HG03571 (cell line): ENCODE measurements at regions not wholly inside any gene's neighbourhood (a gene's known extent, or its start where the extent isn't known, plus 50 kb on each side); places are given as distances from the start of the nearest gene placed in this dataset.

Source experiments
- ATAC-seq: cut with Tn5 transposase; IDR thresholded peaks from one replicate; pipeline ENCODE4 v1.9.1; 2021; ENCODE audit not compliant: unreplicated experiment

GRCh38 chr14:44720707-44721106 lies 213.6 kb upstream of the FSCB start:
- ATAC-seq: no peak

GRCh38 chr14:44712024-44712815 lies 205.1 kb upstream of the FSCB start:
- no peak for ATAC-seq

- no peak for ATAC-seq
Observed at GRCh38 chr14:44701563-44702263, 194.6 kb upstream of the FSCB start.

DNA sequence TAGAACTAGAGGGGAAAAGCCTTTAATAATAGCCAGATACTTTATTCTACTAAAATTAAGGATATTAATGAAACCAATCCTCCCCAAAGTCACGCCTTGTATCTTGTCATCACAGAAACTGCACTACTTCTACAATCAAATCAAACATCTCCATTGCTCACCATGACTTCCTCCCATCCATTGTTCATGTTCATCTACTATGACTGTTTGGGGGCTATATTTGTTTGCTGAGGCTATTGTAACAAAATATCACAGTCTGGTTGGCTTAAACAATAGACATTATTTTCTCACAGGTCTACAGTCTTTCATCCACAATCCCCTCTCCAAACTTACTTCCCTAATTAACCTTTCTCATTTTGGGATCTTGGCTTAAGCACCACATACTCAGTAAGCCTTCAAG lies 193.6 kb upstream of the FSCB start:
- ATAC-seq: no peak

GRCh38 chr14:44700184-44700583 lies 193.1 kb upstream of the FSCB start:
- ATAC-seq: no peak

- ATAC-seq: no peak
Observed at GRCh38 chr14:44699391-44699790, 192.3 kb upstream of the FSCB start.

GRCh38 chr14:44669496-44669895 lies 162.4 kb upstream of the FSCB start:
- ATAC-seq: no peak

DNA sequence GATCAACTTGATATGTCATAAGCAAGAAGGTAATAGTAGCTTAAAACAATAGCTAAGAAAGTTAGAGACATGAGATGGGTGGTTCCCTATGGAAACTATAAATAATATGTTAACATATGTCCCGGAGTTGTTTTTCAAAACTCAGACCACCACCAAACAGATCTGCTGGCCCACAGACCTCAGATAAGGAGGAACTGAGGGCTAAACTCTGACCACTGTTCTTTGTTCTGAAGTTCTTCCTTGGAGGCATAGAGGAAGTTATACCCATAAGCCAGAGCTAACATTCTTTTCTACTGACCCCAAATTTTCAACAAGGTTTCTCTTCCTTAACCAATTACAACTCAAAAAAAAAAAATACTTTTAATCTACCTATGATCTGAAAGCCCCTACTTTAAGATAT lies 156.1 kb upstream of the FSCB start:
- ATAC-seq: no peak

- no peak for ATAC-seq
Observed at GRCh38 chr14:44662250-44662891, 155.3 kb upstream of the FSCB start.

GRCh38 chr14:44658389-44658696 lies 151.3 kb upstream of the FSCB start:
- no peak for ATAC-seq

- ATAC-seq: no peak
Observed at GRCh38 chr14:44657696-44658388, 150.8 kb upstream of the FSCB start.

- no peak for ATAC-seq
Observed at GRCh38 chr14:44657203-44657602, 150.1 kb upstream of the FSCB start.

DNA sequence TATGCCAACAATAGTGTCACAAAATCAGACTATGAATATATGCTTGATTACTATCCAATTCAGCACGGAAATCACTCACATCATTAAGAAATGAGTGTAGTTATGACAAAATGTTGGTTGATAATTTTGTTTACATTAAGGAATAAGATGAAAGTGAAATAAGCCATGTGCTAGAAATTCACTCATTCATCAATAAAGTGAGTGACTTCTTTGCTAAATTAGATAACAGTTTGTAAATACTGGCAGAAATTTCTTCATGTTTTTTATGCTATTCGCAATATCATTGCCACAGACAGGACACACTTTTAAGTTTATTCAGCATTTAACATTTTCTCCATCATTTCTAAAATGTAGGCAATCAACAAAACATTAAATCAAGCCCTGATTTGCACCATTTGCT lies 147.5 kb upstream of the FSCB start:
- no peak for ATAC-seq

DNA sequence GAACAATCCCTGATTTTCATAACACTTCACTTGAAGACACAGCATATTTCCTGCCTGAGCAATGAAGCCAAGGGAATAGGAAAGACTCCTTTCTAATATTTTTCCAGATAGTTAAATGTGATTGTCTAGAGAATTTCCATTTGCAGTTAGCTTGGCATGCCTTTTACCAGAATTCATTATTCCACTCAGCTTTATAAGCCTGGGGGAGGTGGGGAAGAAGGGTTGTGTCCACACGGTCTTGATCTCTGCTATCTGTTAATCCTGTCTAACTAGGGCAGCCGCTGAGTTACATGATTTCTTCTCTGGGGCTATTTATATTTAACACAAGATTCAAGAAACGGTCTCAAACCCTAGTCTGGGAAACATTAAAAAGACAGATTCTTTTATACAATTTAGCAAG lies 146.6 kb upstream of the FSCB start:
- ATAC-seq: no peak

- no peak for ATAC-seq
Observed at GRCh38 chr14:44652640-44653039, 145.6 kb upstream of the FSCB start.

DNA sequence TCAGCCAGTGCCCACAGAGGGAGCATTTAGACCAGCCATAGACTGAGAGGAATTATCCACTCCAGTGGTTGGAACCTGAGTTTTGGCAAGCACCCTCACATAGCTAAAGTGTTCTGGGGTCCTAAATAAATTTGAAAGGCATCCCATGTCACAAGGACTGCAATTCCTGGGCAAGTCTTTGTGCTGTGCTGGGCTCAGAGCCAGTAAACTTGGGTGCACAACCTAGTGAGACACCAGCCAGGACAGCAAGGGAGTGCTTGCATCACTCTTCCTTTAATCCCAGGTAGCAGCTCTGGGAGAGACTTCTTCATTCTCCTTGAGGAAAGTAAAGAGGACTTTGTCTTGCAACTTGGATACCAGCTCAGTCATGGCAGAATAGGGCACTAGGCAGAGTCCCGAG lies 142.0 kb upstream of the FSCB start:
- no peak for ATAC-seq

GRCh38 chr14:44640416-44640815 lies 133.3 kb upstream of the FSCB start:
- ATAC-seq: no peak

DNA sequence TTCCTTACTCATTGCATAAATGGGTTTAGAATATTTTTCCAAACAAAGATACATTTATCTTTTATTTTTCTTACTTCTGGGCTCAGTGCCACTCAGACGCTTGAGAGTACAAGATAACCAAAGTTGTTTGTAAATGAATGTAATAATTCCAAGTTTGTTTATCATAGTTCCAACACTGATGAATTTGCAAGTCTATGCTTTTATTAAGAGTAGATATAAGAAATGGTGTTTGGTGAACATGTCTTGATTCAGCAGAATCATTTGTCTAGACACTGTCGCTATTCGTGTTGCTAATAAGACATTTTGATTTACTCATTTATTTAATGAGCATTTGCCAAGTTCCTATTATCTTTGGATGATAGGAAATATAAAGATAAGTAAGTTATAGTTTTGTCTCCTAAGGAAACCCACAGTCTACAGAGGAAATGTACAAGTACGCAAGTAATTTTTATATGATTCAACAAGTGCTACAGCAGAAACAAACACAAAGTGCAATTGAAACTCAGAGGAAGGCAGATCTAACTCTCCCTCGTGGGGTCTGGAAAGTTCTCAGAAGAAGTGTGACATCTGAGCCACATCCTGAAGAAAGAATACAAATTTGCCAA lies 132.8 kb upstream of the FSCB start:
- no peak for ATAC-seq

- ATAC-seq: no peak
Observed at GRCh38 chr14:44634692-44635091, 127.6 kb upstream of the FSCB start.

DNA sequence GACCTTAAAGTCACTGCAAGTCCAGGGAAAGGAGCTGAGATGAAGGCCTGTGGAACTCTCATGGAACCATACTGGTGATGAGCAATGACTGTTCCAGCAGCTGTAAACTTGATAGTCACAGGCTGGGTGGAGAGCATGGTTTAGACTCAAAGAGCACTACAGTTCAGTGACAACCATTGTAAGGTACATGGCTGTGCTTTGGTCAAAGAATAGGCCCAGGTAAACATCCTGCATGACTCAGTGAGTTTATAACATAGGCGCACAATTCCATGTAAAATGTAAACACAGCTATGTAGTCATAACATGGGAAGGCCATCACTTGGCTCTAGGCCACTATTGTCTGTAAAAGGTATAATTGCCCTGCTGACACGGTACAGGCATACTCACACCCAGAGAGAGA lies 119.3 kb upstream of the FSCB start:
- no peak for ATAC-seq

- ATAC-seq: no peak
Observed at GRCh38 chr14:44625098-44625497, 118.0 kb upstream of the FSCB start.
